PC-9 (cell line): ENCODE measurements at regions not wholly inside any gene's neighbourhood (a gene's known extent, or its start where the extent isn't known, plus 50 kb on each side); places are given as distances from the start of the nearest gene placed in this dataset.

Experiments used
- BruUV-seq: library from RNA; stranded (reverse); fragments of 400-500 nt; replicated peaks from 2 replicates; lab custom pipeline; 2021; lab: Mats Ljungman, UMichigan
- CTCF ChIA-PET: fragments of 300-600 bp; sonication (Branson Sonifier 250); formaldehyde crosslinking; loops from one replicate; lab custom pipeline; 2022; ENCODE audit warnings: antibody characterized with exemption; lab: Charles Lee
- POLR2A ChIA-PET: fragments of 300-600 bp; sonication (Branson Sonifier 250); formaldehyde crosslinking; loops from one replicate; lab custom pipeline; 2022; ENCODE audit warnings: antibody characterized with exemption; ENCODE audit not compliant: unreplicated experiment; lab: Charles Lee
- DNase-seq, 2 experiments: peaks; one replicate each; pipeline versions ENCODE4 v3.0.0 to v3.0.0-alpha.2; 2015 to 2022; ENCODE audit warnings: mixed read lengths in 1 of 2
- H2AFZ ChIP-seq: fragments of 200-600 bp; sonication (generic); 2 replicates; pipeline ENCODE4 v1.8.1; 2017; ENCODE audit warnings: antibody characterized with exemption
- H3F3A ChIP-seq: fragments of 200-600 bp; sonication (generic); 2 replicates; pipeline ENCODE4 v1.8.1; 2017; ENCODE audit warnings: antibody characterized with exemption, mild to moderate bottlenecking, low read depth; ENCODE audit not compliant: insufficient read depth
- H3K27ac ChIP-seq: fragments of 200-600 bp; sonication (generic); 2 replicates; pipeline ENCODE4 v1.6.1; 2016; ENCODE audit warnings: mixed run types
- H3K27me3 ChIP-seq: fragments of 200-600 bp; sonication (generic); 2 replicates; pipeline ENCODE4 v1.6.1; 2016; ENCODE audit warnings: low read depth, mixed run types; ENCODE audit not compliant: insufficient read depth
- H3K36me3 ChIP-seq: fragments of 200-600 bp; sonication (generic); 2 replicates; pipeline ENCODE4 v1.6.1; 2016; ENCODE audit warnings: low read depth, mixed run types
- H3K4me1 ChIP-seq: fragments of 200-600 bp; sonication (generic); replicated peaks from 2 replicates; pipeline ENCODE4 v1.6.1; 2016; ENCODE audit warnings: mixed run types; ENCODE audit not compliant: insufficient read depth
- H3K4me2 ChIP-seq: fragments of 200-600 bp; sonication (generic); 2 replicates; pipeline ENCODE4 v1.6.1; 2017; ENCODE audit warnings: mixed run types
- H3K4me3 ChIP-seq: fragments of 200-600 bp; sonication (generic); 2 replicates; pipeline ENCODE4 v1.6.1; 2016; ENCODE audit warnings: mixed run types
- H3K79me2 ChIP-seq: fragments of 200-600 bp; sonication (generic); 2 replicates; pipeline ENCODE4 v1.6.1; 2017; ENCODE audit warnings: low read depth, mixed run types
- H3K9me2 ChIP-seq: fragments of 200-600 bp; sonication (generic); 2 replicates; pipeline ENCODE4 v1.8.1; 2017; ENCODE audit warnings: mild to moderate bottlenecking; ENCODE audit not compliant: insufficient read depth
- H3K9me3 ChIP-seq: fragments of 200-600 bp; sonication (generic); 2 replicates; pipeline ENCODE4 v1.8.1; 2016; ENCODE audit warnings: low read depth; ENCODE audit not compliant: insufficient read depth
- H4K20me1 ChIP-seq: fragments of 200-600 bp; sonication (generic); 2 replicates; pipeline ENCODE4 v1.8.1; 2017; ENCODE audit not compliant: insufficient read depth
- CTCF ChIP-seq: fragments of 200-600 bp; sonication (generic); conservative IDR thresholded peaks from 2 replicates; pipeline ENCODE4 v1.6.1; 2017; ENCODE audit warnings: mixed run types, antibody characterized with exemption, mild to moderate bottlenecking, moderate library complexity
- EZH2 ChIP-seq: fragments of 200-600 bp; sonication (generic); IDR thresholded peaks from 2 replicates; pipeline ENCODE4 v1.8.0; 2017; ENCODE audit warnings: antibody characterized with exemption, low read depth
- intact Hi-C: fragments of 100-400 bp; cut with micrococcal nuclease; formaldehyde crosslinking; loops from one replicate; pipeline ENCODE4 v1.10.0; 2022; ENCODE audit not compliant: unreplicated experiment

- Histone ChIP-seq H3K27me3 (no peaks in the 10 kb centered on the region), H4K20me1 (no peaks in the 10 kb centered on the region), H3K9me3 (no peaks in the 10 kb centered on the region), H3K9me2 (no peaks in the 10 kb centered on the region), H3K36me3 (no peaks in the 10 kb centered on the region), H3K4me2 (no peak overlapping the region), H2AFZ (no peak overlapping the region), H3K4me3 (no peak overlapping the region), H3K27ac (no peak overlapping the region), H3K79me2 (no peaks in the 10 kb centered on the region), H3F3A (no peaks in the 10 kb centered on the region), H3K4me1 (no peaks in the 10 kb centered on the region)
- no peak for DNase-seq
- ChIA-PET POLR2A (no interaction called here), CTCF (no interaction called here)
- BruUV-seq, result no TSS peak
- TF ChIP-seq EZH2 (no peak), CTCF (no peak)
- intact Hi-C loops, result no loop called here
These were observed 356.0 kb upstream of the LMCD1 start for GRCh38 chr3:8145661-8146060.

GRCh38 chr3:8147711-8148110 is 353.9 kb upstream of the LMCD1 start:
- no peaks in the 10 kb centered on the region for H4K20me1 ChIP-seq
- no peak for DNase-seq
- CTCF ChIA-PET, result no interaction called here
- no peak overlapping the region for H3K4me2 ChIP-seq
- no peaks in the 10 kb centered on the region for H3K36me3 ChIP-seq
- H3K9me3 ChIP-seq, result no peaks in the 10 kb centered on the region
- no peaks in the 10 kb centered on the region for H3K4me1 ChIP-seq
- H3K27me3 ChIP-seq, result no peaks in the 10 kb centered on the region
- H3K4me3 ChIP-seq, result no peak overlapping the region
- no peaks in the 10 kb centered on the region for H3F3A ChIP-seq
- H3K27ac ChIP-seq, result no peak overlapping the region
- POLR2A ChIA-PET, result no interaction called here
- no peaks in the 10 kb centered on the region for H3K9me2 ChIP-seq
- TF ChIP-seq EZH2, result no peak
- no peak for TF ChIP-seq CTCF
- no peak overlapping the region for H2AFZ ChIP-seq
- intact Hi-C loops, result no loop called here
- no TSS peak for BruUV-seq
- H3K79me2 ChIP-seq, result no peaks in the 10 kb centered on the region

- no peaks in the 10 kb centered on the region for H3K79me2 ChIP-seq
- BruUV-seq, result no TSS peak
- TF ChIP-seq EZH2, result no peak
- no peak for TF ChIP-seq CTCF
- no peak overlapping the region for H3K4me2 ChIP-seq
- DNase-seq, result no peak
- H3K4me1 ChIP-seq, result no peaks in the 10 kb centered on the region
- ChIA-PET CTCF (no interaction called here), POLR2A (no interaction called here)
- H3K36me3 ChIP-seq, result no peaks in the 10 kb centered on the region
- H4K20me1 ChIP-seq, result no peaks in the 10 kb centered on the region; the same call in 1 of the 2 replicates
- no peak overlapping the region for H2AFZ ChIP-seq
- H3K27me3 ChIP-seq, result no peaks in the 10 kb centered on the region
- H3F3A ChIP-seq, result no peaks in the 10 kb centered on the region
- no peaks in the 10 kb centered on the region for H3K9me2 ChIP-seq
- intact Hi-C loops, result no loop called here
- no peak overlapping the region for H3K27ac ChIP-seq
- H3K4me3 ChIP-seq, result no peak overlapping the region
- H3K9me3 ChIP-seq, result no peaks in the 10 kb centered on the region
These were observed 348.7 kb upstream of the LMCD1 start for GRCh38 chr3:8152821-8153418.
